ENCODE measurements at regions not wholly inside any gene's neighbourhood (a gene's known extent, or its start where the extent isn't known, plus 50 kb on each side); places are given as distances from the start of the nearest gene placed in this dataset.

DNA sequence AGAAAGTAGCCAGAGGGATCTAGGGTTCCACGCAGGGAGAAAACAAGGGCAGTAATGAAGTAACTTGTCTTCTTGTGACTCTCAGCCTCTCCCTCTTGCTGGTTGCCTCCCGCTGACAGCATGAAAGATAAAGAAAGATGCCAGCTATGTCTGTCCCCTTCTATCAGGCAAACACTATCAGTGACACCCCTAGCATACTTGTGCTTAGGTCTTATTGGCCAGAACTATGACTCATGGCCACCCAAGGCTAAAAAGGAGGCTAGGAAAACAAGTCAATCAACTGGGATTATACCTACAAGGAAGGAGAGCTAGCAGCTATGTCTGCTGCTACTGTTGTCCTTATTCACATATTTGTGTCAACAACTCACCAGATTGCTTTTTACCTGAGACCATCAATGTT lies 206.8 kb upstream of the SOX4 start:
- TF ChIP-seq CTCF (IDR thresholded peaks at IDR 0.05) (no peak), POLR2AphosphoS5 (IDR thresholded peaks at IDR 0.05) (no peak), POLR2A (IDR thresholded peaks at IDR 0.05) (no peak)
